GM18508 (cell line): ENCODE measurements at regions not wholly inside any gene's neighbourhood (a gene's known extent, or its start where the extent isn't known, plus 50 kb on each side); places are given as distances from the start of the nearest gene placed in this dataset.
"Not testable (repeated sequence)": the region's sequence is repeated elsewhere in the genome, so short reads cannot be mapped to it uniquely, and the experiment has no call there.

Experiments used
- ATAC-seq: cut with Tn5 transposase; IDR thresholded peaks from one replicate; pipeline ENCODE4 v1.9.1; 2021; ENCODE audit warnings: moderate number of reproducible peaks; ENCODE audit not compliant: insufficient read depth, unreplicated experiment

DNA sequence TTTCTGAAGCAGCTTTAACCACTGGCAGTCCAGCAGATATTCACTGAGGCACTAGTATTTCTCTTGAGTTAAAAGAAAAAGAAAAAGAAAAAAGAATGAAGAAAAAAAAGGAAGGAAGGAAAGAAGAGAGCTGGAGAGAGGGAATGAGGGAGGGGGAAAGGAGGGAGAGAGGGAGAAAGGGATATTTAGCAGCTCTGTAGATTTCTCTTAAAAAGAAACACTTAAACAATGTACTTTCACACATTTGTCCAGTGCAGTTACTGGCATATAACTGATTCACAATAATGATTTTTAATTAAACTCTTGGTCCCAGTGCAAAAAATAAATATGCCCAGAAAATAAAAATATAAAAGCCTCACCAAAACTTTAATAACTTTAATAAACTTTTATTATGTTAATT lies 386.4 kb downstream of the KCNJ2 start:
- ATAC-seq, result no peak

DNA sequence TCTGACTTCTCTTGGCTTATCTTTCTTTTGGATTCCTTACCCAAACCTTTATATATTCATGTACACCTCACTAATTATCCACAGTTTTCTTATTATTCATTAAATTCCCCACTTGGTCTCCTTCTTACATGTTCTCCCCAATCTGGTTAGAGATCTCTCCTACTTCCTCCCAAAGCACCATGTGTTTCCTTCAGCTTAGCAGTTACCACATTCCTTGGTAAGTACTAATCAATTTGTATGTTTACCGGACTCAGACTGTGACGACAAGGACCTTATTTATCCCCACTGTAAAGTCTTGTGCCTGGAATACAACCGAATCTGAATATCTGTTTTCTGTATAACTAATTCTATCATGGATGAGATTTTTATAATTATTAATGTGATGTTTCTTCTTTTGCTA lies 389.5 kb downstream of the KCNJ2 start:
- no peak for ATAC-seq

DNA sequence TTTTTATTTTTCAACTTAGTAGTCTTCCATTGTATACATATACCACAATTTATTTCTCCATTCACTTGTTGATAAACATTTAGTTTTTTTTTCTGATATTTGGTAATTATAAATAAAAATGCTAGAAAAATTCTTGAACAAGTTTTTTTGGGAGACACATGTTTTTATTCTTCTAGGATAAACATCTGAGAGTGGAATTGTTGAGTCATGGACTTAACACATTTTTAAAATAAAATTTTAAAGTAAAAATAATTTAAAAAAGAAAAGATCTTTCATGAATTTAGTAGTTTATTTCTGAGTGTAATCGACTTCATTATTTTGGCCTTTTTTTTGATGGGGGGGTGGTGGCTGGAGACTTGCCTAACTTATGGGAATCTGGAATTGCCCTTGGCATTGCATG lies 391.1 kb downstream of the KCNJ2 start:
- no peak for ATAC-seq

DNA sequence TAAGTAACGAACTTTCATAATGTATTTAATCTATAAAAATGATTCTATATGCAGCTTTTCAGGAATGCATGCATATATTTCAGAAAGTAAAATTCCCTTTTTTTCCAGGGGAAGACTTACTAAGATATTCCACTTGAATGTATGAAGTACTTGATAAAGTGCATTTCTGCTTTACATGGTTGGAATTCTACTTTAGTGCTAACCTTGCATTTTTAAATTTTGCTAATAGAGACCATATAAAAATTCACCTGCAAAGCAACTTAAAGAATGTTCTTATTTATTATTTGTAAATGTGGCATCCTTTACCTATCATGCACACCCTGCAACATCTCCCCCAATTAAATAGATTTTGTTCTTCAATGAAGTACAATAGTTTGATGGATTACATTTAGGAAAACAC lies 392.8 kb downstream of the KCNJ2 start:
- no peak for ATAC-seq

DNA sequence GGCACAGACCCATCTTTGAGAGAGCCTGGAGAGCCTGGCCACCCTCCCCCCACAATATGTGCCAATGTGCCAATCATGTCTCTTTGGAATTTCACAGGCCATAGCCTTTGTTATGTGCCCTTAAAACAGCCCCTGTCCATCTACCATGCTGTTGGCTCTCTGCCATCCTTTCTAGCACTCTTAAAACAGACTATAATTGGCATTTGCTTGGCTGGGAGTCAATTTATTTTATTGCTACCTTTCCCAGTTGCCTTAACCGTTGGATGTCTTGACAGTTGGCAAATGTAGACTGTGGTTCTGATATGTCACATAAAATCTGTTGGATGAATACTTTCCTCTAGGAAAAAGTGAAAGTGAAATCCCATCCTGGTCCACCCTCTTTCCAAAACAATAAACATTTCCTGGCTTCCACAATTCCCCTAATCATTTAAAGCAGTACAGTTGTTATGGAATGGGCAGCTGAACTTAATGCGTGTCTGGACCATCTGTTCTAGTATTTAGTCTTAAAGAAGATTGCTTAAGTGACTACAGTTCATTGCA lies 394.0 kb downstream of the KCNJ2 start:
- ATAC-seq, result no peak

DNA sequence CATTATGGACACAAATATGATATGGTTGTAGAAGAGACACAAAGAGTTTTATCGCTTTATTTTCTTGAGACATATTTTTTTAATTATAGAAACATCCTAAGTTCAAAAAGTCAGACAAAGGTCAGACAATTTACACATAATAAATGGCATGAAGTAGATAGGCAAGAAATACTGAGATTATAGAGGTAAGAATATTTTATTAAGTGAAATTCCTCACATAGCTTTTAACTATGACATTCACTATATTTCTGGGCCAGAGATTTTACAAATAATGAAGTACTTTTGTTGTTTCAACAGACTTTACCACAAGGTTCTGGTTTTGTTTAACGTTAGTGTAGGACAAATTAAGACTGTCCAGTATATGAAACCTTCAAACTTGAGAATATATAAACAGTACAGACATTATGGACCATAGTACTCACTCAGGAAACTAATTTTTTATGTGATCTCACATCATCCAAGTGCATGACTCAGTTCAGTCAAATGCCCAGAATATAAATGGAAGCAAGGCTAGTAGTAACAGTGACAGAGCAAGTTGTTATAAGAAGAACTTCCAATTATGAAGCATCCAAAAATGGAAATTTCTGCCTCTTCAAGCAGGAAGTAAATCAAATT lies 394.8 kb downstream of the KCNJ2 start:
- ATAC-seq, result no peak

DNA sequence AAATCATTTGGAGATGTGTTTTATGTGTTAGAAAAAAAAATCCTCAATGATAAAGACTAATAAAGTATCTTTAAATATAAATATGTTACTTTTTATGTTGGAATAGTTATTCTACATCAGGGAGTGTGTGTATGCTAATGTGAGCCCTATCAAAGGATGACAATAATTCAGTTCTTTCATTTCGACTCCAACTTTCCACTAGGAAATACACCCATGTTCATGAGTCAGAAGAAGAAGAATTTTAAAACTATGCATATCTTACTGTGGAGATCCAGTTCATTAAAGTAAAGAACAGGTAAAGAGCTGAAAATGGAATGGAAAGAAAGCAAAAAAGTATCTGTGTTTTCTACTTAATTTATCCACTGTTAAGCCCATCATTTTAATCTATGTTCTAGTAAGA lies 399.8 kb downstream of the KCNJ2 start:
- no peak for ATAC-seq

DNA sequence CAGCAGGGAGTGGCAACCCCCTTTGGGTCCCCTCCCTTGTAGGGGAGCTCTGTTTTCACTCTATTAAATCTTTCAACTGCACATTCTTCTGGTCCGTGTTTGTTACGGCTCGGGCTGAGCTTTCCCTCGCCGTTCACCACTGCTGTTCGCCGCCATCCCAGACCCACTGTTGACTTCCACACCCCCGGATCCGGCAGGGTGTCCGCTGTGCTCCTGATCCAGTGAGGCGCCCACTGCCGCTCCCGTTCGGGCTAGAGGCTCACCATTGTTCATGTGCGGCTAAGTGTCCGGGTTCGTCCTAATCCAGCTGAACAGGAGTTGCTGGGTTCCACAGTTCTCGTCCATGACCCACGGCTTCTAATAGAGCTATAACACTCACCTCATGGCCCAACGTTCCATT lies 408.1 kb downstream of the KCNJ2 start:
- no peak for ATAC-seq

DNA sequence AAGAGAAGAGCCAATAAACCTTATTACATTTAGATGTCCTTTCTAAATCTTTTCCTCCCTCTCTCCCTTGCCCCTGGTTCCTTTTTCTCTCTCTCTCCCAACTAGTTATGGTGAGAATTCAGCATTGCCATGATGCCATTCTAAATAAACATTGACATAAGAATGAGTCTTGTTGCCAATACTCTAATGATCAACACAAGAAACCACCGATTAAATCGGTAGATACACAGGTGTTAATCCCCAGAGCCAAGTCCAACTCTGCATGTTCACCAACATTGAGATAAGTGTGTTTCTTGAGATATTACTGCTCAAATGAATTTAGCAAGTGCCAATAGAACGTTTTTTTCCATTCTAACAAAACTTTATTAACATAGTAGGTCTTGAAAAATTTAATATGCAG lies 412.1 kb downstream of the KCNJ2 start:
- ATAC-seq, result no peak

DNA sequence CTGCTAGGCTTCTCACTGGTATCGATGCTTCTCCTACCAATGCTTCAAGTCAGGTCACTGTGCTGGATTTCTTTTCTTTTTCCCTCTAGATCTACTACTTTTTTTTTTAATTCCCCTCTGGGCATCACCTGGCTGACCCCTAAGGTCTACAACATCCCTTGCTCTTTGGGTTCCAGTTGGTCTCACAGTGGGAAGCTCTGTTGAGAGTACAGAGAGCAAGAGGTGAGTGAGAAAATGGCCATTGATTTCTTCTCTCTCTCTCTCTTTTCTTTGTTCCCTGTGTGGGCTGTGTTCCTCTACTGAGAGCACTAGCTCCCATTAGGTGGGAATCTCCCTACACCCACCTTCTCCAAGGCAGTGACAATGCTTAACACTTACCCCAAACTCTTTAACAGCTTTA lies 413.4 kb downstream of the KCNJ2 start:
- no peak for ATAC-seq

DNA sequence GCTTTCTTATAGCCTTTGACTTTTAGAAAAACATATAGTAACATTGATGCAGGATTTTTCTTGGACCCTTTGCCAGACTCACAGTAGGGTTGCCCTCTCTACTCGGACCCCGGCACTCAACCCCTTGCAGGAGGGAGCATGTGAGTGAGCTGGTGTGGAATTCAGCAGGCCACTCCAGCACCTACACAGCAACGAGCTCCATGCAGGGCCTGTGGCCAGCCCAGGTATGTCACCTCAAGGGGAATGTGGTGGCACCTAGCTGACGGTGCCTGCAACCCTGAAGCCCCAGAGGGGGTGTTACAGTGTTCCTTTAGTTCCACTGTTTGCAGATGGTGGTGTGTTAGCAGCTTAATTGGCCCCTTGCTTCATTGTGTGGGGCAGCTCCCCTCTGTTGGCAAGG lies 414.9 kb downstream of the KCNJ2 start:
- no peak for ATAC-seq

DNA sequence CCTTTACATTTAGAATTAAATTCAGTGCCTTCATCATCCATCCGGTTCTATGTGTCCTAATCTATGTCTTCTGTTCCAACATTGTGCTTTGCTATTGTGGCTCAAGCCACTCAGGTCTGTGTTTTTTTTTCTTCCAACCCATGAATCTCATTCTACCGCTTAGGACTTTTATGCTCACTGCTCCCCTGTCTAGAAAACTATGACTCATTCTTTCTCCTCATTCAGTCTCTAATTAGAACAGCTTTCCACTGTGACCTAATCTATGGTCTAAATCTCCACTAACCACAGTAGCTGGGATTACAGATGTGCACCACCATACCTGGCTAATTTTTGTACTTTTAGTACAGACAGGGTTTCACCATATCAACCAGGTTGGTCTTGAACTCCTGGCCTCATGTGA lies 418.7 kb downstream of the KCNJ2 start:
- ATAC-seq, result no peak

DNA sequence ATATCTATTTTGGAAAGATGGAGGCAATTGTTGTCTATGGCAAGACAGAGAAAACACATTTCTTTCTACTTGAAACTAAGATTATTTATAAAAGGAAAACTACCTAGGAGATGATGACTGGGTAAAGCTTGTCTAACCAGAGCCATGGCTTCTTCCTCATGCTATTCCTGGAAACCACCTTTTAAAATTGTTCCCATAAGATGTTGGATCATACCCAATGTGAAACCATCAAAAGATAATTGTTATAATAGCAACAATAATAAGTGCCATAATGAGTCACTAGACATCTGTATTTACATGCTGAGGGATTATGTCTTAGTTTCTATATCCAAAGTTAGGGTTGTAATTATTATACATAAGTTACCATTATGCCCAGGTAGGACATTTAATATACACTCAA lies 428.4 kb downstream of the KCNJ2 start:
- ATAC-seq, result no peak

DNA sequence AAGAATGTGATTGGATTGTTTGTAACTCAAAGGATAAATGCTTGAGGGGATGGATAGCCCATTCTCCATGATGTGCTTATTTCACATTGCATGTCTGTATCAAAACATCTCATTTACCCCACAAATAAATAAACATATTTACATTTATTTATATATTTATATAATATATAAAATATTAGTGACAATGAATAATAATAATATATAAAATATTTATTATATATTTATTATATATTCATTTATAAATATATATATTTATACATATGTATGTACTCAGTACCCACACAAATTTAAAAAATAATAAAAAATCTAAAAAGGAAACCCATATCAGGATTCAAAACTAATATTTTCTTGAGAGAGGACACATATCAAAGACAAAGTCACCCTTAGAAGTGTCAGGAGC lies 429.9 kb downstream of the KCNJ2 start:
- ATAC-seq, result no peak

DNA sequence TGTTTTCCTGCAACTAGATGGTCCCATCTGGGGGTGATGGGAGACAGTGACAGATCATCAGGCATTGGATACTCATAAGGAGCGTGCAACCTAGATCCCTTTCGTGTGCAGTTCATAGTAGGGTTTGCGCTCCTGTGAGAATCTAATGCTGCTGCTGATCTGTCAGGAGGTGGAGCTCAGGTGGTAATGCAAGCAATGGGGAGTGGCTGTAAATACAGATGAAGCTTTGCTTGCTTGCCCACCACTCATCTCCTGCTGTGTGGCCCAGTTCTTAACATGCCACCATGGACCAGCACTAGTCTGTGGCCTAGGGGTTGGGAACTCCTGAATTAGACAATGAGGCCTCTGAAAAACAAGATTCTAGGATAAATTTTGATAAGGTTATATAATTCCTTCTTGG lies 430.6 kb downstream of the KCNJ2 start:
- not testable (repeated sequence) for ATAC-seq

DNA sequence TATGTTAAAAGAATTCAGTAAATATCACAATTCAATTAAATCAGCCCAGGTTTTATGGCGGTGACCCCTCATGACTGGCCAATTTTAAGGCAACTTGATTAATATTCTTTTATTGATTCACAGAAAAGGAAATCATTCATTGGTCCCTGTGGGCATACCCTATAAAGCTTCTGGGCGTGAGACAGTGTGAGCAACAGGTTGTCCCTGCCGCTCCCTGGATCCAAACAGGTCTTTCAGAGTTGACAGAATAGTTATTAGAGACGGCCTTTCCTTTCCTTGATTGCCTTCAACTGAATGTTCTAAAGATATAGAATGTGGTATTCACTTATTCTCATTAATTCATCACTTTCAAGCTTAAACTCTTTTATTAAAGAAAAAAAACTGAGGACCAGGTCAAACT lies 433.9 kb downstream of the KCNJ2 start:
- ATAC-seq, result no peak

DNA sequence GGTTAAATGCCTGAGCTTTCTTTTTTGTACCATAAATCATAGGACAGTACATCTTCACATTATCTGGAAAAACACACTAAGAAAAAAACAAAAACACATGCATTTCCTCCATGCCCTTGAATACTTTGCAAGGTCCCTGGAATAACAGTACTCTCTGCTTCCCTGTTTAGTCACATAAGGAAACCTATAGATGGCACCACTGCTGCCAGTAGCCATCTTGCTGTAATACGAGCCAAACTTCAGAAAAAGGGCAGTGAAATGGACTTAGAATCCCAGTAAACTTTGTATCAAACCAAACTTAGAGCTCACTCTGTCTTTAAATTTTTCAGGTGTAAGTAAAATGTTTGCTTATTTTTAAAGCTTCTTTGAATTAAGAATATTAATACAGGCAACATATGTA lies 435.5 kb downstream of the KCNJ2 start:
- no peak for ATAC-seq

DNA sequence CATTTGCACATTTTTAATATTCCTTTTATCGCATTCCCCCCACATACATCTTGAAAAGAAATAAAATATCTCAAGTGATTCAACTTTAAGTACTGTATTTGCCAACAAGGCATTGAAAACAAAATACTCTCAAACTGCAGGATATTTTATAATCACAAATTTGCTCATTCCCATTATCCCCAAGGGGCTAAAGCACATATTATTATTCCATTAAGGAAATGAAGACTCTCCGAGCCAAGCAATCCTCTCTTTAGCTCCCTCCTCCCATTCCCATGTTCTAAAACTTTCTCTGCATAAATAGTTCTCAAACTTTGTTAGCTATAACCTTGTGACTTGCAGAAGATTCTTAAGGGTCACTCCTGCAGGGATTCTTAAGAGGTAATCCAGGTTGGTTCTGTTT lies 436.8 kb downstream of the KCNJ2 start:
- no peak for ATAC-seq

DNA sequence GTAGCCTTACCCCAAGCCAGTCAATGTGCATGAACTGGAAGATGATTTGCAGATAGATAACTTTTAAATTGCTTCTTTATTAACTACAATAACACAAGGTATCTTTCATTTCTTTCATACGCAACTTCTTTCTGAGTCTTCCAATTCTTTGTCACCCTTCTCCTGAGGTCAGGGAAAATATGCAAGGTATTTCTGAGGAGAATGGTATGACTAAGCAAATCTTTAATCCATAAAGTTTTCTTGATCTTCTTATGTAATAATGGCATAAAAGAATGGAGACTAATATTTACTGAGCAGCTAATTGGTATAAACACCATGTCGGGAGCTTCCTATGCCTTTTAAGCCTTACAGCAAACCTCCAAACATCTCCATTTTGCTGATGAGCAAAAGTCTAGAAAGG lies 438.9 kb downstream of the KCNJ2 start:
- no peak for ATAC-seq

DNA sequence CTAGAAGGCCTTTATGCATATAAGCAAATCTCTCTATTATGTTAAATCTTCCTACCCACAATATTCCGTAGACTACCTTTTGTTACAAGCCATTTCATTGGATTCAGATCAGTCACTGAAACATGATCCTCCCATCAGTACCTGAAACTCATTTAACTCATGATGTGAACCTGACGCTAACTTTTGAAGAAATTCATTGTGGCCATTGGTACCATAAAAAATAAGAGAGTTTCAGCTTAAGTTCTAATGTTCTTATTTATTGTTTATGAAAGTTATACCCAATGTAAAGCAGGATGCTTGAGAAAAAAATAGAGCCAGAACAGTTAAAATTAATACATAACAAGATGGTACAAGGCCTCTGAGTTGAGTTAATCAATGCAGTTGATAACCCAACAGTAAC lies 439.6 kb downstream of the KCNJ2 start:
- no peak for ATAC-seq

DNA sequence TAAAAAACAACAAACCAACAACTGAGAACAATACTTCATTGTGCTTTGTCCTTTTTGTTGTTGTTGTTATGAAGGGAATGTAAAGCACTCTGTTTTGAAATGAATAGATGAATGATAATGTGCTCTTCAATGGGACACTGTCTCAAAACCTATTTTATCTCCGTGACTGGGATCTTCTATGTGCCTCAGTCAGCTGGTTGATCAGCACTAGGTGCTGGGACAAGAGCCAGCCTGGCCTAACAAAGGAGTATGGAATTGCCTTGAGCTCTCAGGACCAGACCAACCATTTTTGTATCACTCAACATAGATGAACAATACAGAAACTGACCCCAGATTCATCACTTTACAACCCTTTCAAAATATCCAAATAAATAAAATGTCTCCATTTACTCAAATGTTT lies 440.2 kb downstream of the KCNJ2 start:
- no peak for ATAC-seq

DNA sequence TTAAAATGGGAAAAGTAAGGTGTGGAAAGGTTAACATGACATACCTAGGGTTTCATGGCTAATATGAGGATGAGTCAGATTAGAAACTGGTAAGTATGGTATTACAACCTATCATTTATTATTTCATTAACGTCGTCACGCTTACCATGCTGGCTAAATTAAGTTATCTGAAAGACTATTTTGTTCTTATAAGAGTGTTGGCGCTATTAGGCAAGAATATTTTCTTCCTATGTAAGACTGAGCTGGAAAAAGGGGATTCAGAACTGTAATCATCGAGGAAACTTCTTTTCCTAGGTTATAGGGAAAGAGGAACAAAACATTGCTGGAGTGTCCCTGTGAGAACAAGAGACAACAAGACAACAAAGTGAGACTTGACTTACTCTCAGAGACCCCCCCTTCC lies 440.8 kb downstream of the KCNJ2 start:
- no peak for ATAC-seq

DNA sequence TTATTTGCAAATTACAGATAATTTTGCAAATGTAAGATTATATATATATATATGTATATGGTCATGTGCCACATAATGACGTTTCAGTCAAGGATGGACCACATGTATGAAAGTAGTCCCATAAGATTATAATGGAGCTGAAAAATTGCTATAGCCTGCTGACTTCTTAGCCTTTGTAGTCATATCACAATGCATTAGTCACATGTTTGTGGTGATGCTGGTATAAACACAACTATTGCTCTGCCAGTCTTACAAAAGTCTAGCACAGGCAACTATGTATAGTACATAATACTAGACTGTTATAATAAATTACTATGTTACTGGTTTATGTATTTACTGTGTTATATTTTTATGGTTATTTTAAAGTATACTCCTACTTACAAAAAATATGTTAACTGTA lies 444.3 kb downstream of the KCNJ2 start:
- ATAC-seq, result no peak
